BLaER1 treated with 17β-estradiol and CSF1 and Interleukin-3, amounts not matched to agents 10 nM and 100 nM (cell line): ENCODE measurements at regions not wholly inside any gene's neighbourhood (a gene's known extent, or its start where the extent isn't known, plus 50 kb on each side); places are given as distances from the start of the nearest gene placed in this dataset.
"Not testable (repeated sequence)": the region's sequence is repeated elsewhere in the genome, so short reads cannot be mapped to it uniquely, and the experiment has no call there.

Experiments
- H3K27ac ChIP-seq, 11 experiments: shearing (Covaris generic); formaldehyde crosslinking; 2 replicates each; pipeline ENCODE4 v1.8.1; 2022
- H3K27me3 ChIP-seq, 11 experiments: shearing (Covaris generic); formaldehyde crosslinking; 2 replicates each; pipeline ENCODE4 v1.8.1; 2022
- H3K36me3 ChIP-seq, 11 experiments: shearing (Covaris generic); formaldehyde crosslinking; 2 replicates each; pipeline ENCODE4 v1.8.1; 2022
- H3K4me1 ChIP-seq, 10 experiments: shearing (Covaris generic); formaldehyde crosslinking; 2 replicates each; pipeline ENCODE4 v1.8.1; 2022
- H3K4me2 ChIP-seq, 11 experiments: shearing (Covaris generic); formaldehyde crosslinking; 2 replicates each; pipeline ENCODE4 v1.8.1; 2022
- H3K4me3 ChIP-seq, 10 experiments: shearing (Covaris generic); formaldehyde crosslinking; 2 replicates each; pipeline ENCODE4 v1.8.1; 2022
- H3K9ac ChIP-seq, 11 experiments: shearing (Covaris generic); formaldehyde crosslinking; 2 replicates each; pipeline ENCODE4 v1.8.1; 2022
- H3K9me3 ChIP-seq, 11 experiments: shearing (Covaris generic); formaldehyde crosslinking; replicated peaks in 1 of 11; 2 replicates each; pipeline ENCODE4 v1.8.1; 2022
- H4K20me1 ChIP-seq, 11 experiments: shearing (Covaris generic); formaldehyde crosslinking; 2 replicates each; pipeline ENCODE4 v1.8.1; 2022
- Cebpa-rat ChIP-seq, 11 experiments: shearing (Covaris generic); IDR thresholded peaks; 2 replicates each; pipeline ENCODE4 v1.8.1; 2022

DNA sequence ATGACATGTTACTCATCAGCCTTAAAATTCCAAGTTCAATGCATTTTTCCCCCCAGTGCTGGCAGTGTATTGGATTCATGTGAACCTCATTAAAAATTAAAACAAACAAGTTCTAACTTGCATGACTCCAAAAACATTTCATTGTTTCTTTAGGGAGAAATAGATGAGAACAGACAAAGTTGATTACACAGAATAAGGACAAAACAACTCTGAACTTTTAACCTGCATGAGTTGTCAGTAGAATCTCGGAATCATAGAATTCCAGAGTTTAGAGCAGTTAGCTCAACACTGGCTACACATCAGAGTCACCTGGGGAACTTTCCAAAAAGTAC, 127.5 kb downstream of the TMX1 start:
- H3K4me1 ChIP-seq: no peaks in the 10 kb centered on the region
- no peak overlapping the region for H3K27ac ChIP-seq
- H3K4me2 ChIP-seq: no peak overlapping the region
- H3K9me3 ChIP-seq: no peaks in the 10 kb centered on the region
- no peak overlapping the region for H3K4me3 ChIP-seq
- no peak overlapping the region for H3K9ac ChIP-seq
- no peaks in the 10 kb centered on the region for H3K27me3 ChIP-seq
- H4K20me1 ChIP-seq: no peaks in the 10 kb centered on the region
- H3K36me3 ChIP-seq: no peaks in the 10 kb centered on the region
- TF ChIP-seq Cebpa-rat (IDR thresholded peaks at IDR 0.05): no peak

DNA sequence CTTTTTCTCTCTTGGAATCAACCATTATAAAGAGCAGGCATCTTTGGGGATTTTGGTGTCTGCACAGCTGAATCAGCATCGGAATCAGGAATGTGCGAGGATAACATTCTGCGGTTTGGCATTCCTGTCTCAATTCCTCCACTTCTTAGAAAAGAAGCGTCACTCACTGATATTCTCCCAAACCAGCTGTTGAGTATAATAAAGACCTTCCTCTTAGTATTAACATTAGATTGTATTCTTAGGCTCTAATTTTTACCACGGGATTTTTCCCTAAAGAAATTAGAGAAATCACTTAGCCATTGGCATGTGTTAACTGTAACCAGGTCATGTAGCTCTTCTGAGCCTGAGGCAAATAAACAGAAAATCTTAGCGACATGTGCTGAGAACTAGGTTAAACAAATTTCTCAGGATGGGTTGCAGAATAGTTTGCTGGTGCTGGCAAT, 128.7 kb downstream of the TMX1 start:
- H3K27ac ChIP-seq: no peak overlapping the region
- no peak overlapping the region for H3K4me2 ChIP-seq
- H3K4me1 ChIP-seq: no peaks in the 10 kb centered on the region
- H3K36me3 ChIP-seq: no peaks in the 10 kb centered on the region
- H3K27me3 ChIP-seq: no peaks in the 10 kb centered on the region
- H4K20me1 ChIP-seq: no peaks in the 10 kb centered on the region
- H3K4me3 ChIP-seq: no peak overlapping the region
- H3K9ac ChIP-seq: no peak overlapping the region
- TF ChIP-seq Cebpa-rat (IDR thresholded peaks at IDR 0.05): no peak
- H3K9me3 ChIP-seq: no peaks in the 10 kb centered on the region

DNA sequence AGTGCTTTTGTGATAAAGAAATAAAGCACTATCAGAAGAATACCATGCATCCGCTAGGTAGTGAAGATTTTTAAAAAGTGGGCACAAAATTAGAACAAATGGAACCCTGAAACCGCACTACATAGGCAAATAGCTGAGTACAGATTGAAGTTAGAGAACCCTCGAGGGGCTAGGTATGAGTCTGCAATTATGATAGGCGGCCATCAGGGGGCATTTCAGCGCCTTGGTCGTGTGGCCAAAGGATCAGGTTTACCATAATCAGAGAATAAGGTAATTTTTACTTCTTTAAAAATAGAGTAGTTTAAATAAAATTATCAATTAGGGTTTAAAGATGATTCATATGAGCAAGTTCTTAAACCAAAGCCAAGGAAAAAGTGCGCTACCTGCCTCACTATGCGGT, 129.8 kb downstream of the TMX1 start:
- H3K36me3 ChIP-seq: no peaks in the 10 kb centered on the region
- TF ChIP-seq Cebpa-rat (IDR thresholded peaks at IDR 0.05): no peak
- no peaks in the 10 kb centered on the region for H4K20me1 ChIP-seq
- no peaks in the 10 kb centered on the region for H3K27me3 ChIP-seq
- H3K9ac ChIP-seq: no peak overlapping the region
- H3K4me2 ChIP-seq: no peak overlapping the region
- no peaks in the 10 kb centered on the region for H3K9me3 ChIP-seq
- no peak overlapping the region for H3K4me3 ChIP-seq
- no peaks in the 10 kb centered on the region for H3K4me1 ChIP-seq
- no peak overlapping the region for H3K27ac ChIP-seq

DNA sequence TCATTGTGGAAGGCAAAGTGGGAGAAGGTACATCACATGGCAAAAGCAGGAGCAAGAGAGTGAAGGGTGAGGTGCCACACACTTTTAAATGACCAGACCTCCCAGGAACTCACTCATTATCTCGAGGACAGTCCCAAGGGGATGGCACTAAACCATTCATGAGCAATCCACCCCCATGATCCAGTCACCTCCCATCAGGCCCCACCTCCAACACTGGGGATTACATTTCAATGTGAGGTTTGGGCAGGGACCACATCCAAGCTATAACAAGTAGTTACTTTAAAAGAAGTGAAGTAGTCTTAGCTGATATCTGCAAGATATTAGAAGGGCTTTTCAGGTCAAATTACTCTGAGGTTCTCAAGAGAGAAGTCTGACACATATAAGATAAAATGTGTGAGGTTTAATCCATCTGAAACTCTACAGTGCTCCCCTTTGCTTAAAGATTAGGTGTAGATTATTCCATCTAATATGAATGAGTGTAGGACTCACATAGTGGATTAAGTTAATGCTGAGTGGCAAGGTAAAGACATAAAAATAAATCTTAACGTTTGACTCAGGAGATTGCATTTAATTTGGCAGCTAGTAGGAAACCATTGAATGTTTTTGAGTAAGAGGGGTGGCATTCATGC, 130.8 kb downstream of the TMX1 start:
- Histone ChIP-seq H4K20me1 (no peaks in the 10 kb centered on the region), H3K27ac (no peak overlapping the region), H3K36me3 (no peaks in the 10 kb centered on the region), H3K4me2 (no peak overlapping the region), H3K4me1 (no peaks in the 10 kb centered on the region), H3K27me3 (no peaks in the 10 kb centered on the region), H3K9me3 (no peaks in the 10 kb centered on the region), H3K9ac (no peak overlapping the region), H3K4me3 (no peak overlapping the region)
- no peak for TF ChIP-seq Cebpa-rat (IDR thresholded peaks at IDR 0.05)

DNA sequence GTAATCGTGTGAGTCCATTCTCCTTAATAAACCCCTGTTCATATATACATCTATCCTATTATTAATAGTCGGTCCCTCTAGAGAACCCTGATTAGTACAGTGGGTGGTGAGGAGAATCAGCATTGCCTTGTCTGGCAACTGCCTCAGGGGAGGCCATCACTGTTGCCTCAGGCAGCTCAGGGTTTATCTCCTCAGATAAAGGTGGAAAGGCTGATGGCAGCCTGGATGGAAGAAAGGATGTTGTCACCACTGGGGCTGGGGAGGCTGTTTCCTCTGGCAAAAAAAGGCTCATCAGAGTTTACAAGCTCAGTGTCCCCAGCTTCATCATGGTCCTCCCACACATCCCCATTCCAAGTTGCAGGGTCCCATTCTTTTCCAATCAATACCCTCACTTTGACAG, 137.1 kb downstream of the TMX1 start:
- H3K27ac ChIP-seq, H4K20me1 ChIP-seq, H3K36me3 ChIP-seq, H3K9me3 ChIP-seq, H3K4me2 ChIP-seq, H3K4me3 ChIP-seq, H3K4me1 ChIP-seq, H3K9ac ChIP-seq, H3K27me3 ChIP-seq: not testable (repeated sequence)

DNA sequence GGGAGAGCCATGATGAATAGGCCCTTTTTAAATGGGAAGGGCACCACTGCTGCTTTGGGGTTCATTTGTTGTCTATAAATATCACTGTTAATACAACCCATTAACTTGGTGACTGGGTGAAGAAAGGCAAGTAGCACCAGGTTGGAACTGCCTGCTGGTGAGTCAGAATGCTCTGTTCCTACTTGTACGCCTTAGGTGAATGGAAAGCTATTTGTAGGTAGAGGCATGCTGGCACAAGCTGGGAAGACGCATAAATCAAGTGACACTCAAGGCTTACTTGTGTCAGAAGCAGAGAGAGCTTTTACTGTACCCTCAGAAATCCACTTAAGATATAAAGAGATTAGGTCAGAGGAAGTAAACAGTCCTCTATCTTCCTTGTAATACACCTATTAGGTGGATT, 142.5 kb downstream of the TMX1 start:
- TF ChIP-seq Cebpa-rat (IDR thresholded peaks at IDR 0.05): no peak
- Histone ChIP-seq H4K20me1 (no peaks in the 10 kb centered on the region), H3K4me1 (peaks cover 0 to 4% (median 0%) of the 10 kb centered on the region in 10 experiments; a peak in 1 of 20 replicates), H3K4me3 (no peak overlapping the region), H3K9me3 (no peaks in the 10 kb centered on the region), H3K27ac (no peak overlapping the region), H3K4me2 (no peak overlapping the region), H3K9ac (no peak overlapping the region), H3K27me3 (no peaks in the 10 kb centered on the region), H3K36me3 (no peaks in the 10 kb centered on the region)

DNA sequence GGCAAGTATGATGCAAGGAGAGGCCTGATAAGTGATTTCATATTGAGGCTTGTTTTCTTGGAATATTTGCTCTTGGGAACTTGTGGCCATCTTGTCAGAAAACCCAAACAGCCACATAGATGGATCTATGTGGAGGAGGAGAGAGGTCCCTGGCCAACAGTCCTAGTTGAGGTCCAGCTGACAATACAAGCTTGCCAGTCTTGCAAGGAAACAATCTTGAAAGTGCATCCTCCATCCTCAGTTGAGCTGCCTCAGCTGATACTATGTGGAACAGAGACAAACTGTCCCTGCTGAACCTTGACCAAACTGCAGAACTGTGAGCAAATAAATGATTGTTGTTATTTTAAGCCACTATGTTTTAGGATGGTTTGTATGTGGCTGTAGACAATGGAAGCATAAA, 146.4 kb downstream of the TMX1 start:
- Histone ChIP-seq H3K4me3 (no peak overlapping the region), H3K9ac (no peak overlapping the region), H3K36me3 (no peaks in the 10 kb centered on the region), H3K27me3 (no peaks in the 10 kb centered on the region), H3K9me3 (no peaks in the 10 kb centered on the region), H3K27ac (no peak overlapping the region), H3K4me1 (peaks cover 0 to 4% (median 0%) of the 10 kb centered on the region in 10 experiments; a peak in 1 of 20 replicates), H3K4me2 (no peak overlapping the region), H4K20me1 (no peaks in the 10 kb centered on the region)
- no peak for TF ChIP-seq Cebpa-rat (IDR thresholded peaks at IDR 0.05)

DNA sequence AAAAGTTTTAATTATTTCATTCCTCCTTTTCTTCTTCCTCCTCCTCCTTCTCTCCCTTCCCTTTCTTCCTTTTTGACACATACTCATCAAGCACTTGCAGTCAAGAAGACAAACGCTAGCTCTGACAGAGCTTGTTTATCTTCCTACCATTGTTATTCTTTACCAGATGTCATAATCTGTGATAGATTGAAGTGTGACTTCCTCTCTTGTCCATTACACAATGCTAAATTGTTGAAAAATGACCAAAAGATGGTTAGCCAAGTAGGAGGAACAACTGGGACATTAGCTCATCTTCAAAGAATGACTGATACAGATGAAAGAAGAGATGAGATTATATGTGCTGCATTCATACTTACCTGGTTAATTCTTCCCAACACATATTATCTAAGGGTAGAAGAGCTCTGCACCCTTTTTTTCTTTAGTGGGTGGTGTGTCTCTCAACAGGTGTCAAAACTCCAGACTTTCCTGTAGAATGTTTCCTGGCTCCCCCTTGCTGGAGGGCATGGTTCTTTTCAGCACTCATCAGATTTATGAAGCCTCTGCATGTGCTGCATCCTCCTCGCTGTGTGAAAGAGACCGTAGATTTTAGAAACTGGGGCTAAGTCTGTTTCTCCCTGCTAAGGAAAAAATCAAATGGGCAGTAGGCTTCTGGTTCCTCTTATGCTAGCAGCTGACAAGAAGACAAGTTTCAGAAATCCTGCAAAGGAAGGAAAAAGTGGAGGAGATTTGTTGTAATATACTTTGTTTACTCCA, 147.1 kb downstream of the TMX1 start:
- Histone ChIP-seq H3K27me3 (no peaks in the 10 kb centered on the region), H3K36me3 (no peaks in the 10 kb centered on the region), H3K4me1 (peaks cover 0 to 4% (median 0%) of the 10 kb centered on the region in 10 experiments; a peak in 1 of 20 replicates)

DNA sequence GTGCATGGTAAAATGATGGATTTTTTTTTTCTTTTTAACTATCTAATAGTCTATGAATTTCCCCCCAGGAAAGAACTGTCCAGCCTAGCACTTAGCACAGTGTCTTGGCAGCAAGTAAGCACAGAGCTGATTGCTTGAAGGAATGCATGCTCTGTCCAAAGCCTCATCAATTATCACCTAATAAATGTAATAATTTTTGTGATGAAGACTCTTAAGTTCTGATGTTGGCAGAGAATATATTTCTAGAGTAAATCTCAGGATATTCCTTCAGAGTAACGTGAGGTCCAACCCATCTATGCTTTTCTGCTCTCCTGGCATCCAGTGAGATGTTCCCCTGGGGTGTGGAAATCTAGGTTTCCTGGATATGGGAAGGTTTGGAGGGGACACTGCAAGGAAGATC, 152.4 kb downstream of the TMX1 start:
- Histone ChIP-seq H3K9ac (no peak overlapping the region), H3K9me3 (no peaks in the 10 kb centered on the region), H3K4me2 (no peak overlapping the region), H3K36me3 (no peaks in the 10 kb centered on the region), H4K20me1 (no peaks in the 10 kb centered on the region), H3K27ac (no peak overlapping the region), H3K27me3 (no peaks in the 10 kb centered on the region), H3K4me3 (no peak overlapping the region), H3K4me1 (0 out of 20 replicates have a peak, but pooled peaks cover 0 to under 1% (median 0%) of the 10 kb centered on the region in 10 experiments)
- no peak for TF ChIP-seq Cebpa-rat (IDR thresholded peaks at IDR 0.05)

More for the DNA sequence above, 147.1 kb downstream of the TMX1 start:
- Histone ChIP-seq H3K27ac (no peak overlapping the region), H3K9ac (no peak overlapping the region), H3K4me3 (no peak overlapping the region), H3K4me2 (no peak overlapping the region), H4K20me1 (no peaks in the 10 kb centered on the region), H3K9me3 (no peaks in the 10 kb centered on the region)
- no peak for TF ChIP-seq Cebpa-rat (IDR thresholded peaks at IDR 0.05)

DNA sequence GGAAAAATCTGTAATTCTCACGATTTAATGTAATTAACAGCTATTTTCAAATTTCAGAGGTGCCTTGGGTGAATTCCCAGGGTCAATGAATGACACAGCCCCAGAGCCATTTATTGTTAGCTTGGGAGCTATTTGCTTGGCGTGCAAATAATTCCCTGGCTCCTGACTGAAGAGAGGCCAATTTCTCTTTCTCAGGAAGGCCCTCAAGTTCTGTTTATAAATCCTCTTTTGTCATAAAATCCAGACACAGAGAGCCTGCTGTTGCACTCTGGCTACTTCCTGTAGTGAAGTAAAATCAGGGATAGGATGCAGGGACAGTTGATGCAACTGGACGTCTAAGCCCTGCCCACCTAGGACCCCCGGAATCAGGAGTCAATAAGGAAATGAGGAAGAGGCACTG, 154.3 kb downstream of the TMX1 start:
- Histone ChIP-seq H3K4me2 (no peak overlapping the region), H3K4me3 (no peak overlapping the region), H3K27me3 (no peaks in the 10 kb centered on the region), H3K9me3 (no peaks in the 10 kb centered on the region), H3K27ac (no peak overlapping the region), H3K9ac (no peak overlapping the region), H4K20me1 (no peaks in the 10 kb centered on the region), H3K4me1 (no peaks in the 10 kb centered on the region), H3K36me3 (no peaks in the 10 kb centered on the region)
- no peak for TF ChIP-seq Cebpa-rat (IDR thresholded peaks at IDR 0.05)
